Parathyroid adenoma (tissue), 2 donors: ENCODE measurements at regions not wholly inside any gene's neighbourhood (a gene's known extent, or its start where the extent isn't known, plus 50 kb on each side); places are given as distances from the start of the nearest gene placed in this dataset.

Experiments
- H2AFZ ChIP-seq: fragments of 300-600 bp; sonication (generic); one replicate; pipeline ENCODE4 v1.7.0; 2017; ENCODE audit warnings: antibody characterized with exemption, mild to moderate bottlenecking
- H3K27ac ChIP-seq: fragments of 300-600 bp; sonication (generic); one replicate; pipeline ENCODE4 v1.7.0; 2017
- H3K27me3 ChIP-seq: fragments of 300-600 bp; sonication (generic); one replicate; pipeline ENCODE4 v1.7.0; 2017; ENCODE audit warnings: low read length; ENCODE audit not compliant: control insufficient read depth, insufficient read depth
- H3K36me3 ChIP-seq: fragments of 300-600 bp; sonication (generic); one replicate; pipeline ENCODE4 v1.7.0; 2017; ENCODE audit warnings: low read length; ENCODE audit not compliant: control insufficient read depth, insufficient read depth
- H3K4me1 ChIP-seq: fragments of 300-600 bp; sonication (generic); one replicate; pipeline ENCODE4 v1.7.0; 2017; ENCODE audit warnings: control low read depth
- H3K4me2 ChIP-seq: fragments of 300-600 bp; sonication (generic); one replicate; pipeline ENCODE4 v1.7.0; 2017; ENCODE audit warnings: low read length
- H3K4me3 ChIP-seq: fragments of 300-600 bp; sonication (generic); one replicate; pipeline ENCODE4 v1.7.0; 2017; ENCODE audit warnings: low read depth, low read length
- H3K79me2 ChIP-seq: fragments of 300-600 bp; sonication (generic); one replicate; pipeline ENCODE4 v1.7.0; 2017; ENCODE audit warnings: control low read depth
- H3K9ac ChIP-seq: fragments of 300-600 bp; sonication (generic); one replicate; pipeline ENCODE4 v1.7.0; 2017; ENCODE audit warnings: mild to moderate bottlenecking
- H3K9me3 ChIP-seq: fragments of 300-600 bp; sonication (generic); one replicate; pipeline ENCODE4 v1.7.0; 2017; ENCODE audit warnings: low read length; ENCODE audit not compliant: control insufficient read depth
- TF ChIP-seq, protein P1 (sequence below): fragments of 300-600 bp; sonication (generic); IDR thresholded peaks from one replicate; pipeline ENCODE4 v1.7.0; 2017; ENCODE audit warnings: antibody characterized with exemption, mild to moderate bottlenecking
- donor health status: primary hyperparathyroidism.

DNA sequence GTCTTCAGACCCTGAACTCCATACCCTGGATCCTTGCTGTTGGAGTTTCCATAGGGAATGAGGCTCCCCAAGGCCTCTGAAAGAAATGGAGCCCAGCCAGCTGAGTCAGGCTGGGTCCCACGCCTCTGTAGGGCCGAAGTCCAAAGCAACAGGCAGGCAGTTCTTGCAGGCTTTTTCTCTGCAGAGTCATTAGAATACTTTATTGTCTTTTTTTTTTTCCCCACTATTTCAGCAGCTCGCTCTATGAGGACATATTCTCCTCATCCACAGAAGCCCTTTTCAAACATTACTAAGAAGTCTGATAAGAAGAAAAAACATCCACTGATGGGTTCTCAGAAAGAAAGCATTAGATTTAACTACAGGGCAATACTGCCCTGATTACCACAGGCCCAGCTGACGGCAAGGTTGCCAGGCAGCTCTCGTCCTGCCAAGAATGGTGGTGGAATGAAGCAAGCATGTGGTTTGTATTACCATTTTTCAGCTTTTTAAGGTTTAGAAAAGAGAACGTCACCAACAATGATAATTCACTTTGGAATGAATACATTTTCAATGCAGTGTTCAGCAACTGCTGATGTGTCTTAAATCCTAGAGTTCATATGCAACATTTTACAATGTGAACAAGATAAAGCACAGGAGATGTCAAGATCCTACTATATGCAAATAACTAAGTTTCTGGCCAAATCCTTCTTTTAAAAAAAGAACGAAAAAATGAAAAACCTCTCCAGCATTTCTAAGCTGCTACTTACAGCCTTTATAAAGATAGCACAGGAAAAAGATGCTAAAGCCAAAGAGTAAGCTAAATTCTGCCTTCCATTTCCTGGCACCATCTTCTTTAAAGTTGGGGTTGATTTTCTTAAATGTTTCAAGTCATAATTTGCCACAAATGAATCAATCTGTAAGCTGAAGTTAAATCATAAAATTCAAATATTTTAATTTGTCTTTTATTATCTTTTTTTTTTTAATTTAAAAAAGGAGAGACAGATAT, 223.6 kb upstream of the CITED2 start:
- Histone ChIP-seq H3K9me3 (no peaks in the 10 kb centered on the region), H3K79me2 (no peaks in the 10 kb centered on the region), H3K27ac (peak overlapping the region; percentile 48), H2AFZ (peak overlapping the region; percentile 40), H3K36me3 (peaks cover 4% of the 10 kb centered on the region), H3K4me1 (peaks cover 31% of the 10 kb centered on the region), H3K4me2 (no peak overlapping the region), H3K27me3 (no peaks in the 10 kb centered on the region), H3K4me3 (no peak overlapping the region), H3K9ac (no peak overlapping the region)
- TF ChIP-seq, protein P1, sequence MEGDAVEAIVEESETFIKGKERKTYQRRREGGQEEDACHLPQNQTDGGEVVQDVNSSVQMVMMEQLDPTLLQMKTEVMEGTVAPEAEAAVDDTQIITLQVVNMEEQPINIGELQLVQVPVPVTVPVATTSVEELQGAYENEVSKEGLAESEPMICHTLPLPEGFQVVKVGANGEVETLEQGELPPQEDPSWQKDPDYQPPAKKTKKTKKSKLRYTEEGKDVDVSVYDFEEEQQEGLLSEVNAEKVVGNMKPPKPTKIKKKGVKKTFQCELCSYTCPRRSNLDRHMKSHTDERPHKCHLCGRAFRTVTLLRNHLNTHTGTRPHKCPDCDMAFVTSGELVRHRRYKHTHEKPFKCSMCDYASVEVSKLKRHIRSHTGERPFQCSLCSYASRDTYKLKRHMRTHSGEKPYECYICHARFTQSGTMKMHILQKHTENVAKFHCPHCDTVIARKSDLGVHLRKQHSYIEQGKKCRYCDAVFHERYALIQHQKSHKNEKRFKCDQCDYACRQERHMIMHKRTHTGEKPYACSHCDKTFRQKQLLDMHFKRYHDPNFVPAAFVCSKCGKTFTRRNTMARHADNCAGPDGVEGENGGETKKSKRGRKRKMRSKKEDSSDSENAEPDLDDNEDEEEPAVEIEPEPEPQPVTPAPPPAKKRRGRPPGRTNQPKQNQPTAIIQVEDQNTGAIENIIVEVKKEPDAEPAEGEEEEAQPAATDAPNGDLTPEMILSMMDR: no peak

DNA sequence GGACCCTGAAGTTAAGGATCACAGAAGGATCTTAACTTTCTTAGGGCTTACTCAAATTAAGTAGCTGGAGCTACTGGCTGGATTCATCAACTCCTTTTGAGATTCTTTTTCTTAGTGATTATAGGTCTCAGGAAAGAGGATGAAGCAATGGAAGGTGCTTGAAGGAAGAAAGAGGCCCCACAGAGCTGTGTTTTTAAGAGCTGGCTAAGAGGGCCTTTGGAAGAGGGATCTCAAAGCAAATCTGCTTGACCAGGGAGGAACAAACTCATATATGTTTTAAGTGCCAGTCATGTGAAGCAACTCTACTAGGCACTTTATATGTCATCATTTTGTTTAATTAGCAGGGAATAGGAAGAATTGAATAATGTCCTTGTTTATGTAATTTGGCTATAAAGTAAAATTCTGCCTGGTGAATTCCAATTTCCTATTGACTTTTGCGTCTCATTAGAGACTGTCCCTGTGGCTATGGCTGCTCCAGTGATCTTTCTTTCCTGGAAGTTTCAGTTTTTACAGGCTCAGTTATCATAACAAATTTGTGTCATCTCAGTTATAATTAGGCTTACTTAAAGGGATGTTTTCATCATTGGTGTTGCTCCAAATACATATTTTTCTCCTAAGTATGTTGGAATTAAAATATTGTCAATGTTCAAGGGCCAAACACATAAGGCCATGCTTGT, 222.8 kb upstream of the CITED2 start:
- Histone ChIP-seq H2AFZ (peak overlapping the region; percentile 40), H3K9me3 (no peaks in the 10 kb centered on the region), H3K36me3 (peaks cover 4% of the 10 kb centered on the region), H3K27me3 (no peaks in the 10 kb centered on the region), H3K4me3 (no peak overlapping the region), H3K9ac (no peak overlapping the region), H3K27ac (peak overlapping the region; percentile 48), H3K4me1 (peaks cover 33% of the 10 kb centered on the region), H3K4me2 (no peak overlapping the region), H3K79me2 (no peaks in the 10 kb centered on the region)
- TF ChIP-seq, protein P1: no peak

DNA sequence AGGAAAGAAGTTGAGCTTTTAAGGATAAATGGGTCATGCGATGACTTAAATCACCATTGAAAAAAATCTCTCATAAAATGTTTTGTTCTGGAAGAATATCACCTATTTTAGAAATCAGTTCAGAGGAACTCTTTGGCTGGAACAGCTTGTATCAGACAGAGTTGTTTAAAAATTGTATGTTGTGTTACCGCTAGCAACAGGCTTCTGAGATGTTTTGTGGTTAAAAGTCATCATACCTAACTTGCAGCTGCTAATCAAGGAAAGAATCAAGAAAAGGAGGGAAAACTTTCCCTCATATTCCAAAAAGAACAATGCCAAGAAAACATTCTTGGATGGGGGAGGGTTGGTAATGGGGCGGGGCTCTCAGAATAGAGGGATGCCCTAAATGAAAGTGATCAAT, 220.7 kb upstream of the CITED2 start:
- peaks cover 48% of the 10 kb centered on the region for H3K4me1 ChIP-seq
- no peaks in the 10 kb centered on the region for H3K9me3 ChIP-seq
- H3K4me2 ChIP-seq: no peak overlapping the region
- TF ChIP-seq, protein P1: no peak
- H3K27me3 ChIP-seq: no peaks in the 10 kb centered on the region
- no peaks in the 10 kb centered on the region for H3K79me2 ChIP-seq
- no peak overlapping the region for H3K9ac ChIP-seq
- H2AFZ ChIP-seq: peak overlapping the region; percentile 5
- no peak overlapping the region for H3K4me3 ChIP-seq
- H3K36me3 ChIP-seq: peaks cover 4% of the 10 kb centered on the region
- H3K27ac ChIP-seq: peak overlapping the region; percentile 48

DNA sequence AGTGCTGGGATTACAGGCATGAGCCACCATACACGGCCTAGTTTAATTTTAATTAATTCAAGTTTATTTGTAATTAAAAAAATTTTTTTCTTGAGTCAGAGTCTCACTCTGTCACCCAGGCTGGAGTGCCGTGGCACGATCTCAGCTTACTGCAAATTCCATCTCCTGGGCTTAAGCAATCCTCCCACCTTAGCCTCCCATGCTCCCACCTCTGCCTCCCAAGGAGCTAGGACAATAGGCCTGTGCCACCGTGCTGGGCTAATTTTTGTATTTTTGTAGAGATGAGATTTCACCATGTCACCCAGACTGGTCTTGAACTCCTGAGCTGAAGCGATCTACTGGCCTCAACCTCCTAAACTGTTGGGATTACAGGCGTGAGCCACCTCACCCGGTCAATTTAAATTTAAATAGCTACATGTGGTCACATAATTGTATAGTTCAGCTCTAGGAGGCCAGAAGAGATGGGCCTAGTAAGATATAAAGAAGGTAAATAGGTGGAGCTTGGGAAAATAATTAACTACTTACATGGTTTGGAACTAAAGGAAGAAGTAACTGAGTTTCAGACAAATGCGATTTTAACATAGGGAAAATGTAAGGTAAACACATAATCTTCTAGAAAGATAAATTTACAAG, 220.0 kb upstream of the CITED2 start:
- TF ChIP-seq, protein P1: no peak
- peaks cover 4% of the 10 kb centered on the region for H3K36me3 ChIP-seq
- H2AFZ ChIP-seq: no peak overlapping the region
- peak overlapping the region; percentile 48 for H3K27ac ChIP-seq
- no peaks in the 10 kb centered on the region for H3K79me2 ChIP-seq
- H3K9ac ChIP-seq: no peak overlapping the region
- H3K27me3 ChIP-seq: no peaks in the 10 kb centered on the region
- no peaks in the 10 kb centered on the region for H3K9me3 ChIP-seq
- H3K4me3 ChIP-seq: no peak overlapping the region
- H3K4me1 ChIP-seq: peaks cover 56% of the 10 kb centered on the region
- no peak overlapping the region for H3K4me2 ChIP-seq
